Right ventricle myocardium superior (tissue), 1 donor: ENCODE measurements at regions not wholly inside any gene's neighbourhood (a gene's known extent, or its start where the extent isn't known, plus 50 kb on each side); places are given as distances from the start of the nearest gene placed in this dataset.
"Not testable (repeated sequence)": the region's sequence is repeated elsewhere in the genome, so short reads cannot be mapped to it uniquely, and the experiment has no call there.

ENCODE experiments used
- ATAC-seq: fragments of 200-7000 bp; cut with Tn5 transposase; one replicate; pipeline ENCODE4 v1.9.1; 2020; ENCODE audit warnings: mild to moderate bottlenecking; ENCODE audit not compliant: poor library complexity
- DNase-seq: peaks from one replicate; pipeline ENCODE4 v3.0.0-alpha.2; 2020
- intact Hi-C: fragments of 100-400 bp; cut with DNase I; formaldehyde crosslinking; loops from one replicate; pipeline ENCODE4 v1.11.2; 2022
- donor health status: DM: no; HTN: yes; CAD: no; lungs with severe emphysema.

DNA sequence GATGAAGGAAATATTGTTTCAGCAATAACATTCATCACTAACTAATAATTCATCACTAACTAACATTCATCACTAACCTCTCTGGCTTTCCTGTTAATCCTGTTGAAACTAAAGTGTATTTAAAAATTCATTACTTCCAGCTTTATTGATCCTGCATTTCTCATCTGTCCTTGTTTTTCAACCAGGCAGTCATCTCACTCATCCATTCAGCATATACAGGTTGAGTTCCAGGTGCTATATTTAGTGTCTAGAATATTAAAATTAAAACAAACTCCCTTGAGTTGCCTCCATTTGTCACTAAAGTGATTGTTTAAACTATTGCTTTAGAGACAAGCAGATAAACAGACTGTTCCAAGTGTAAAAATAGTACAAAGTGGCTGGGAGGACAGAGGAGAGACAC, 58.1 kb downstream of the ATXN7L3B start:
- DNase-seq = no peak
- intact Hi-C loops = no loop called here
- ATAC-seq = no peak

DNA sequence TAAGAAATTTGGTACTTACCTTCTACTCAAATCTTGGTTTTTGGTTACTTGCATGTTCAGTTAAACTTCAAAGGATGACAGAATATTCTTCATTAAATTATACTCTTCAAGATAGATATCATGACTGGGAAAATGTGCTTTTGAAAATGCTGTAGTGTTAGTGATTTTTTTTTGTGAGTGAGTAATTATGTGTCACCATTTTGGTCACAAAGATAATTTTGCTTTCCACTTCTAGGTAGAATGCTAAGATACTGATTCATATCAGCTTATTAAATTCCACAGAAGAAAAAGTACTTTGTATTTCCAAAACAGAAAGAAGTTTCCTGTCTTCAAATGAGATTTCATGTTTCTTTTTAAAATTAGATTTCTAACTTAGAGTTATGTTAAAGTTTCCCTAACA, 61.2 kb downstream of the ATXN7L3B start:
- no peak for ATAC-seq
- intact Hi-C loops = no loop called here
- DNase-seq = no peak

GRCh38 chr12:74599932-74600331, 62.3 kb downstream of the ATXN7L3B start:
- intact Hi-C loops = no loop called here
- DNase-seq (no peak), ATAC-seq (no peak)

DNA sequence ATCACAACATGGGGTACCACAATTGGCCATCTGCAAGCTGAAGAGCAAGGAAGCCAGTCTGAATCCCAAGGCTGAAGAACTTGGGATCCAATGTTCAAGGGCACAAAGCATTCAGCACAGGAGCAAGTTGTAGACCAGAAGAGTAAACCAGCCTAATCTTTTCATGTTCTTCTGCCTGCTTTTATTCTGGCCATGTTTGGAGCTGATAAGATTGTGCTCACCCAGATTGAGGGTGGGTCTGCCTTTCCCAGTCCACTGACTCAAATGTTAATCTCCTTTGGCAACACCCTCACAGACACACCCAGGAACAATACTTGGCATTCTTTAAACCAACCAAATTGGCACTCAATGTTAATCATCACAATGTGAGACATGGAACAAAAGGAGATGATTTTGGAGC, 63.2 kb downstream of the ATXN7L3B start:
- intact Hi-C loops, DNase-seq, ATAC-seq: not testable (repeated sequence)

DNA sequence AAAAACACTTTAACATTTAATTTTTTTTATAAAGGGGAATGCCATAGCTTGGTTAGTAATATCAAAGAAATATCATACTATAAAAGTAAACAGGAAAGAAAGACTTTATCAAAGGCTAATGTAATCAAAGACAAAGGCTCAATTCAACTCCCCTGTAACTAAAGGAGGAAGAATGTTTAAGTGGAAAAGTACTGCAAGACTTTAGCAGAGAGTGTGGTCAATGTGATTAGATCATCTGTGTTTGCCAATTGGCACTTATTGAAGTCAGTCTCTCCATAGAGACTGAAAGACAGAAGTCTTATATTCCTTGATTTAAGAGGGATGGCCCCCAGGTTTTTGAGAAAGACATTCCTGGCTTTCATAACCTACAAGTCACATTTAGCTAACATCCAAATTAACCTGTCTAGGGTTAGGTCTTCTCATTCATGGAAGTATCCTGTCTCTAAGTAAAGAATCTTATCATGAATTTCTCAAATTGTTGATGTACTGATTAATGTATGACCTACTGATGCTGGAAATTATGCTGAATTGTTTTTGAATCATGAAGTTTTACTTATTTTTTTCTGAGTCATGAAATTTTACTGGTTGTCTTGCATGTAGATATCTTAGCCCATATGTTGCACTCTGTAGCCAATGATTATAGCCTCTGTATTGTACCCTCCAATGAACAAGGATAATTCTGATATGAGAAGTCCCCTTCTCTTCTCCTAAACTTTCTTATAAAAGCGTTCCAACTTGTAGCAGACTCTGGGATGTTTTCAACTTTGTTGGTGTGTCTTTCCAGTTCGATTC, 65.4 kb downstream of the ATXN7L3B start:
- no peak for ATAC-seq
- no peak for DNase-seq
- intact Hi-C loops = no loop called here

DNA sequence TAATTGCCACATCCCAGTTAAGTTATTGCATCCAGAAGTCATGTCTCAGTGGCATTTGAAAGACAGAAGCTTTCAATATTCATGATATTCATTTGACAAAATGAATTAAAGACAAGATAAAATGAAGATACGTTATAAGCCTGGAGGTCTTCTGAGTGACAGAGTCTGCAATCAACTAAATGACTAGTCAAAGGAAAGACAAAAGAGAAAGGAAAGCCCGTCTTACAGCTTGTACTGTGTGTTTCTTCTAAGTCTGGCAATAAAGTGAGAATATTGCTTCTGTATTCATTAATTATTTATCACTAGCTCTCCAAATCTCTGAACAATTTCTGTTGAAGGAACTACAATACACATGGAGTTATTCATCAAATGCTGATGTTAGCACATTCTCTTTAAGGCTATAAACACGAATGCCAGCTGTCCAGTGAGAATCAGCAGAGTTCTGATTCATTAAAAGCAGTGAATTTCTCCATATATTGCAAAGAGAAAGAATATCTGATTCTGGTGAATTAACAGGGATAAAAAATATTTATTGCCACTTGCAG, 70.7 kb downstream of the ATXN7L3B start:
- intact Hi-C loops = no loop called here
- DNase-seq (no peak), ATAC-seq (no peak)

DNA sequence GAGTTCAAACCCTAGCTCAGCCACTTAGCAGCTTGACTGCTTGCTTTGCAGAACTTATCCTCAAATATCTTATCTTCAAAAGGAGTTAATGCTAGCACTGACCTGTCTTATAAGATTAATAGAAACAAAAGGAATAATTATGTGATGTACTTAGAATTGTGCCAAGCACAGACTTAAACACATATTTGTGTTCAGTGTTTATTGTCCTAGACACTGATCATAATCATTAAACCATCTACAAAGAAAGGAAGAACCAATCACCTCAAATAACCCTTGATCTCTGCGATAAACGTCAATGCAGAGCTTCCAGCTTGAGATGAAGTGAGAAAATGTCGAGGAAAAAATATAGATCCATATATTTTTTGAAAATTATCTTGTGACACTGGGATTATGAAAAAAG, 73.1 kb downstream of the ATXN7L3B start:
- DNase-seq (no peak), ATAC-seq (no peak)
- intact Hi-C loops = no loop called here

DNA sequence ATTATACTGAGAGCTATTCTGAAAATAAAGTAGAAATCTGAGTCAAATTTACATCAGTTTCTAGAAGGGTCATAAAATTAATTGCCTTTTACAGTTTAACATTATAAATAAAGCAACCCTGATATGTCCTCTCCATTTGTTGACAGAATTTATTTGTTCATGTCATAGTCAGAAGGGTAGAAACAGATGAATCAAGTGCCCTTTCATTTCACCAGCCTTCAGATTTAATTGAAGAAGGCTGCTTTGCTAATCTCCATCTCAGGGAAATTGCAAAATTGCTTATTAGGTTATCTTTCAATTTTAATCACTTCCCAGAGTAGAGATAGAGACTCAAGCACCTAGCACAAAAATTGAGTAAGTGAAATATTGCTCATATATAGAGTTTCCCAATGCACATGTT, 76.8 kb downstream of the ATXN7L3B start:
- intact Hi-C loops = no loop called here
- DNase-seq (no peak), ATAC-seq (no peak)

GRCh38 chr12:74619084-74619483, 81.4 kb downstream of the ATXN7L3B start:
- ATAC-seq (no peak), DNase-seq (no peak)
- intact Hi-C loops = no loop called here

GRCh38 chr12:74619884-74620283, 82.2 kb downstream of the ATXN7L3B start:
- intact Hi-C loops = no loop called here
- DNase-seq (no peak), ATAC-seq (no peak)

DNA sequence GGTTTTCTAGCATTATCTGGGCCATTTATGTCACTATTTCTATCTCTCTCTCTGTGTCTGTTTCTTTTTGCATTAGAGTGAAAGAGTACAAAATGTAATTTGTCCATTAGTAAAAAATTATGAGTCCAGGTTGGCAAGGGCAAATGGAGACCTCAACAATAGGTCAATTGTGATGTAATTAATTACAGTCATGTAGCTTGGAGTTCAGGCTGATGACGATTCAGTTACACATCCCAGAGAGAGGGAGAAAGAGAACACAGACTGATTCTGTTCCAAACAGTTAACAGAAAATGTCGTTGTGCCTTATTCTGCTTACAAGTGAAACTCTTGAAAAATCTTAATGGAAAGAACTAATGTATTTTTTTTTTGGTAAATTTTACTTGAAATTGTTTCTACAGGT, 83.3 kb downstream of the ATXN7L3B start:
- ATAC-seq (no peak), DNase-seq (no peak)
- intact Hi-C loops = no loop called here

DNA sequence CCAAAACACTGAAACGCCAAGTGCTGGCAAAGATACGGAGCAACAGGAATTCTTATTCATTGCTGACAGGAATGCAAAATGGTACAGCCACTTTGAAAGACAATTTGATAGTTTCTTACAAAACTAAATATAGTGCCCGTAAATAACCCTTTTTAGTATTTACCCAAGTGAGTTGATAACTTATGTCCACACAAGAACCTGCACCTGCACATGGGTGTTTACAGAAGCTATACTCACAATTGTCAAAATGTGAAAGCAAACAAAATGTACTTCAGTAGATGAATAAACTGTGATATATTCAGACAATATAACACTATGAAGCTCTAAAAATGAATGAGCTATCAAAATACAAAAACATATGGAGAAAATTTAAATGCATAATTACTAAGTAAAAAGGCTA, 86.6 kb downstream of the ATXN7L3B start:
- ATAC-seq = no peak
- intact Hi-C loops = no loop called here
- no peak for DNase-seq

- intact Hi-C loops = no loop called here
- DNase-seq = no peak
- ATAC-seq = no peak
These were observed 88.8 kb downstream of the ATXN7L3B start for GRCh38 chr12:74626397-74626796.

DNA sequence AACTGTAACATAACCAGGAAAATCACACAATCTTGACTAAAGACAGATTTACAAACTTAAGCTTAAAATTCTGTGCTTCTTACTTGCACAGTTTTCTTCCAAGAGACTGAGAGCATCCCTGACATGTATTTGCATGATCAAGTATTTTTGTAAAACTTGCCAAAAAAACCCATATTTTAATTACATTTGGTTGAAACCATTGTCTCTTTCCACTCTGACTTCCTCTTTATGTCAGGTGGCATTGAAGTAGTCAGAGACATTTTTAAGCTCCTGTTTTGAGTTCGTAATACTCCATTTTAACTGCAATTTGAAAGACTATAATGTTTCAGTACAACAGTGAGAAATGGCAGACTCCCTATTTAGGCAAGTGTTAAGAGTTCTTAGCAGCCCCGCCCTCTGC, 103.6 kb downstream of the ATXN7L3B start:
- intact Hi-C loops = no loop called here
- ATAC-seq (no peak), DNase-seq (no peak)

DNA sequence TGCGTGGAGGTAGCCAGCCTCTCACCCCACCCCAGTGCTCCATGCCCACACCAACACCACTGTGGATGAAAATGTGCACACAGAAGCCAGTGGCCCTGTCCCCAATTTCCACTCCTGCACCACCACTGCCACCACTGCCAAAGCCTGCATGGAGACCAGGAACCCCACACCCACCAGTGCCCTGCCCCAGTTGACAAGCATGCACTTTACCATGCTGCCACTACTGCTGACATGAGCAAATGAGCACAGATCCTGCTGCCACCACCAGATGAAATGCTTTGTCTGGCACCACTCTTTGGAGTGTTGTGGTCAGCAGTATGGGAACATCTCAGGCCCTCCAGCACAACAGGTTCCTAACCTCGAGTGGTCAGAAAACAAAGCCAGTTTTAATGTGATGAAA, 104.1 kb downstream of the ATXN7L3B start:
- ATAC-seq (no peak), DNase-seq (peak; percentile 26)
- intact Hi-C loops = no loop called here

GRCh38 chr12:74644681-74645080, 107.0 kb downstream of the ATXN7L3B start:
- DNase-seq (no peak), ATAC-seq (no peak)
- intact Hi-C loops = no loop called here

DNA sequence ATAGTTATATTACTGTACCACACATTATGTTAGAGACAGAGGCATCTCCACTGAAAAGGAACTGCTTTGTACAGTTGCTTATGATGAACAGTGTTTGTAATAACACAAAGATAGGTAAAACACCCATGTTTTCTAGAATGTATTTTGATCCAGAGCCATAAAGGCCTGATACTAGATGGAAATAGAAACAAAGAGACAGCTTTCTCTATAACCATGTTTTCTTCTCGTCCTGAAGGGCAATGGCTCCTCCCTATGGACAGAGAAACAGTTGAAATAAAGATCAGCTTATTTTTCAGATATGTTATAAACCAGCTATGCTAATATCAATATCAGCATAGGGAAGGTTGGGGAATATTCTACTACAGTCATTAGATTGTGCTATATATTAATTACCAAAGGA, 109.2 kb downstream of the ATXN7L3B start:
- intact Hi-C loops = no loop called here
- ATAC-seq (no peak), DNase-seq (no peak)

DNA sequence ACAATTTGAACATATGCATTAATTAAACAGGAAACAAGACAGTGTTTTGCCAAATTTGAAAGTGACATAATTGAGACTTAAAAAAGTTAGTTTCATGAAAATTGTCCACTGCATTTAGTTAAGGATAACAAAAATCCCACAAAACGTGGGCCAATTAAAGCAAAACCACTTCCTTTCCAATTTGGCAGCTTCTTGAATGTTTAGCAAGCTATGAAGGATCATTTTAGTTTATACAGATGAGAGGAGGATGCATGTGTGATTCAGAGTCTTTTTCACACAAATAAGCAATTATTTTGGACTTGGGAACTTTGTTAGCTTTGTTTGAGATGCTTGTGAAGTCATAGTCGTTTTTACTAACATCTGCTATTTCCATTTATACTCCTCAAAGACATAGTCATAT, 109.6 kb downstream of the ATXN7L3B start:
- intact Hi-C loops = no loop called here
- no peak for ATAC-seq
- no peak for DNase-seq

DNA sequence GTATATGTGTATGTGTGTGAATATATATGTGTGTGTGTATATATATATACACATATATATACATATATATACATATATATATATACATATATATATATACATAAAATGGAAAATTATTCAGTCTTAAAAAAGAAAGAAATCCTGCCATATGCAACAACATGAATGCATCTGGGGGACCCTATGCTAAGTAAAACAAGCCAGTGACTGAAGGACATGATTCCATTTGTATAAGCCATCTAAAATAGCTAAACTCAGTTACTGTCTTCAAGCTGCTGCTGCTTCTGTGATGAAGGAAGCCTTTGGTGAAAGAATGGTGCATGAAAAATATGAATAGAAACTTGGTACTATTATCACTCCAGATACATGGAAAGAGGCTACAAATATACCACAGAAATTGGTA, 118.6 kb downstream of the ATXN7L3B start:
- no peak for ATAC-seq
- intact Hi-C loops = no loop called here

GRCh38 chr12:74660442-74660841, 122.8 kb downstream of the ATXN7L3B start:
- intact Hi-C loops = no loop called here
- DNase-seq = no peak
- no peak for ATAC-seq

More for the DNA sequence above, 118.6 kb downstream of the ATXN7L3B start:
- no peak for DNase-seq

DNA sequence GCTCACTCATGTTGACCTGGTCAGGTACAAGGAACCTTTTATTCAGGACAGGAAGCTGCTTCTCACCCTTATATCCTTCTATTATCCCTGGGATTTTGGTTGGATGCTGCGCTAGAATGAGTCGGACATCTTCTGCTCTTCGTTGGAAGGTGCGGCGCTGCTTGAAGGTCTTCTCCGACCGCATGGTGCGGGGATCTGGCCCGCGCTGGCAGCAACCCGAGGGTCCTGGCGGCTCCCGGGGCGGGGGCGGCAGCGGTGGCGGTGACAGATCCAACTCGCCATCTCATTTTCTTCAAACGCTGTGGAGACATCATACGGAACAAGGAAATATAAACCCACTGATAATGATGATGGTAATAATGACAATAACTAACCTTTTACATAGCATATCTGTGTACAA, 126.3 kb downstream of the ATXN7L3B start:
- no peak for DNase-seq
- no peak for ATAC-seq
- intact Hi-C loops = no loop called here
